ENCODE measurements at regions not wholly inside any gene's neighbourhood (a gene's known extent, or its start where the extent isn't known, plus 50 kb on each side); places are given as distances from the start of the nearest gene placed in this dataset.

DNA sequence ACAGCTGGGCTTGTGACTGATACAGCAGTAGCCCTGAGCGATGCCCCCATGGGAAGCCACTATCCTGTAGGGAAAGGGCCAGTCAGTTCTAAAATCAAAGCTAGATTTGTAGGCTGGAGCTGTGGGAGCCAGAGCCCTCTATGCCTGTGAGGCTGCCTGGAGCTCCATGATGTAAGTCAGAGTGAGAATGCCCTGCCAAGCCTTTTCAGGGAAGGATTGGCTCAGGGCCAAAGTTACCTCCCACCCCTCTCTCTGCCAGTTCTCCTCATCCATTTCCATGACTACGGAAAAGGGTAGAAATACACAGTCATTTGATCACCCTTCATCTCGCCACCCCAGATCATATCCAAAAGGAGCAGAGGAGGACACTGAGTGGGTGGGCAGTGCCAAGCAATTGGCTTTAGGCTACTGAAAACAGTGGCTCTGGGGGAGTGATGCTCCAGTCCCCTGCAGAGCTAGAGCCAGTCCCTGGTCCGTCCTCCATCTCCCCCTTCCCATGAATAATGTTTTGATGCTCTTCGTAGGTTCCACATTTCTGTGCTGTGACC is 59.5 kb upstream of the KCNA3 start:
- no peaks in the 10 kb centered on the region for H3K36me3 Mint-ChIP-seq (ENCODE audit: insufficient read depth, unreplicated experiment)
- no TSS peak for BruUV-seq (replicated peaks)
- POLR2A ChIA-PET: no interaction called here
- TF ChIP-seq, protein P1, sequence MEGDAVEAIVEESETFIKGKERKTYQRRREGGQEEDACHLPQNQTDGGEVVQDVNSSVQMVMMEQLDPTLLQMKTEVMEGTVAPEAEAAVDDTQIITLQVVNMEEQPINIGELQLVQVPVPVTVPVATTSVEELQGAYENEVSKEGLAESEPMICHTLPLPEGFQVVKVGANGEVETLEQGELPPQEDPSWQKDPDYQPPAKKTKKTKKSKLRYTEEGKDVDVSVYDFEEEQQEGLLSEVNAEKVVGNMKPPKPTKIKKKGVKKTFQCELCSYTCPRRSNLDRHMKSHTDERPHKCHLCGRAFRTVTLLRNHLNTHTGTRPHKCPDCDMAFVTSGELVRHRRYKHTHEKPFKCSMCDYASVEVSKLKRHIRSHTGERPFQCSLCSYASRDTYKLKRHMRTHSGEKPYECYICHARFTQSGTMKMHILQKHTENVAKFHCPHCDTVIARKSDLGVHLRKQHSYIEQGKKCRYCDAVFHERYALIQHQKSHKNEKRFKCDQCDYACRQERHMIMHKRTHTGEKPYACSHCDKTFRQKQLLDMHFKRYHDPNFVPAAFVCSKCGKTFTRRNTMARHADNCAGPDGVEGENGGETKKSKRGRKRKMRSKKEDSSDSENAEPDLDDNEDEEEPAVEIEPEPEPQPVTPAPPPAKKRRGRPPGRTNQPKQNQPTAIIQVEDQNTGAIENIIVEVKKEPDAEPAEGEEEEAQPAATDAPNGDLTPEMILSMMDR (IDR thresholded peaks at IDR 0.05; ENCODE audit: unreplicated experiment): no peak
- no peak overlapping the region for H3K27ac Mint-ChIP-seq (ENCODE audit: low read depth, unreplicated experiment)
- no peaks in the 10 kb centered on the region for H3K4me1 Mint-ChIP-seq (ENCODE audit: insufficient read depth, unreplicated experiment)
- CTCF ChIA-PET: interaction anchor here (1.1 to 1.4 kb wide), 2 partner anchors 31 to 32 kb away, joined by 5 read pairs; no protein-coding TSS in a partner anchor
- DNase-seq (ENCODE audit: unreplicated experiment): no peak
- no peaks in the 10 kb centered on the region for H3K9me3 Mint-ChIP-seq (ENCODE audit: unreplicated experiment)
- peaks cover 25% of the 10 kb centered on the region for H3K27me3 Mint-ChIP-seq (ENCODE audit: insufficient read depth, unreplicated experiment)
- intact Hi-C loops (cut with micrococcal nuclease): no loop called here
- no peak overlapping the region for H3K4me3 Mint-ChIP-seq (ENCODE audit: unreplicated experiment)

DNA sequence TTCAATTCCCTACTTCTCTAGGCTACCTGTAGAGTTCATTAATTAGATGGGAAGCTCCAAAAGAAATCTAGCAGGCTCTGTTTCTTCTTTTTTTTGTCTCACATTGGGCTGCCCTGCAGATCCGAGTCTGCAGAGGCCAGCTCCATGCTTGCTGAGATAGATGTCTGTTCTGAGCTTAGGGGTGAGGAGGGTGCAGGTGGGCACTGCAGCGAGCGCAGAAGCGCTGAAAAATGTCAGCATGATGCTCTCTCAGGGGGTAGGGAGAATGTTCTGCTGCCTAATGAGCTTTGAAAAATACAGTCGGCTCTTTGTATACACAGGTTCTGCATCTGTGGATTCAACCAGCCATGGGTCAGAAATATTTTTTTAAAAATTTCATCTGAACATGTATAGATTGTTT is 56.8 kb upstream of the KCNA3 start:
- Mint-ChIP-seq H3K36me3 (ENCODE audit: insufficient read depth, unreplicated experiment) (no peaks in the 10 kb centered on the region), H3K4me1 (ENCODE audit: insufficient read depth, unreplicated experiment) (no peaks in the 10 kb centered on the region), H3K4me3 (ENCODE audit: unreplicated experiment) (no peak overlapping the region), H3K27ac (ENCODE audit: low read depth, unreplicated experiment) (no peak overlapping the region), H3K27me3 (ENCODE audit: insufficient read depth, unreplicated experiment) (peaks cover 44% of the 10 kb centered on the region), H3K9me3 (ENCODE audit: unreplicated experiment) (no peaks in the 10 kb centered on the region)
- BruUV-seq (replicated peaks): no TSS peak
- intact Hi-C loops (cut with micrococcal nuclease): no loop called here
- CTCF ChIA-PET: interaction anchor here (1.1 kb wide), 1 partner anchor 24 kb away, joined by 4 read pairs; no protein-coding TSS in a partner anchor
- TF ChIP-seq, protein P1 (IDR thresholded peaks at IDR 0.05; ENCODE audit: unreplicated experiment): no peak
- POLR2A ChIA-PET: no interaction called here
- DNase-seq (ENCODE audit: unreplicated experiment): no peak

DNA sequence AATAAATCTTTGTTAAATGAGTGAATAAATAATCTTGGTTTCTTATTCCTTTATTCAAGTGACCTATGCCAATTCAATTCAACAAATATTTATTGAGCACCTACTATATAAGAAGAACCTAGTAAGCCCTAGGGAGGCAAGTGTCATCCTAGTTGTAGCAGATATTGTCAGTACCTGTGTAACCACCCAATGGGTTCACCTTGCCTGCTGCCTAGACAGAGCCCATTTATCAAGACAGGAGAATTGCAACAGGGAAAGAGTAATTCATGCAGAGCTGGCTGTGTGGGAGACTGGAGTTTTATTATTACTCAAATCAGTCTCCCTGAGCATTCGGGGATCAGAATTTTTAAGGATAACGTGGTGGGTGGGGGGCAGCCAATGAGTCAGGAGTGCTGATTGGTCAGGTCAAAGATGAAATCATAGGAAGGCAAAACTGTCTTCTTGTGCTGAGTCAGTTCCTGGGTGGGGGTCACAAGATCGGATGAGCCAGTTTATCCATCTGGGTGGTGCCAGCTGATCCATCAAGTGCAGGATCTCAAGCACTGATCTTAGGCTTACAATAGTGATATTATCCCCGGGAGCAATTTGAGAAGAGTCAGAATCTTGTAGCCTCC is 53.8 kb upstream of the KCNA3 start:
- no peak overlapping the region for H3K4me3 Mint-ChIP-seq (ENCODE audit: unreplicated experiment)
- H3K27ac Mint-ChIP-seq (ENCODE audit: low read depth, unreplicated experiment): no peak overlapping the region
- intact Hi-C loops (cut with micrococcal nuclease): no loop called here
- H3K27me3 Mint-ChIP-seq (ENCODE audit: insufficient read depth, unreplicated experiment): peaks cover 60% of the 10 kb centered on the region
- no peak for DNase-seq (ENCODE audit: unreplicated experiment)
- POLR2A ChIA-PET: no interaction called here
- no peaks in the 10 kb centered on the region for H3K36me3 Mint-ChIP-seq (ENCODE audit: insufficient read depth, unreplicated experiment)
- BruUV-seq (replicated peaks): no TSS peak
- TF ChIP-seq, protein P1 (IDR thresholded peaks at IDR 0.05; ENCODE audit: unreplicated experiment): no peak
- no peaks in the 10 kb centered on the region for H3K9me3 Mint-ChIP-seq (ENCODE audit: unreplicated experiment)
- no peaks in the 10 kb centered on the region for H3K4me1 Mint-ChIP-seq (ENCODE audit: insufficient read depth, unreplicated experiment)
- CTCF ChIA-PET: interaction anchor here (1.4 kb wide), 1 partner anchor 98 kb away, joined by 3 read pairs; no protein-coding TSS in a partner anchor

DNA sequence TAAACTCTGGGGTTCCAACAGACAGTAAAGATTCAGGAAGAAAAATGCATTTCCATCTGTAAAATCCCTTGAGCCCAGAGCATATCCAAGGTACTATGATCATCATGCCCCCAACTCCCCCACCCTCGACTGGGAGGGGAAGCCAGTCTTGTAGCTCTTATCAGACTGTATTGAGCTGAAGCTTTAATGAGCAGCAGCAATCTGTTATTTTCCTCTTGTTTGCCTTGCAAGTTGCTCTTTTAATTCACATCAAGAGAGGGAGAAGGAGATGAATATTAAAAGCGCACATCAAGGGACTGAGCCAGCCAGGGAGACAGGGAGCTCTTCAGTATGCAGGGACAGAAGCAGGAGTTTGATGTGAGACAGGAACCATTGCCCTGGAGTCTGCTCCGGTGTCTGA is 52.5 kb upstream of the KCNA3 start:
- ChIA-PET CTCF (interaction anchor here (0.5 to 1.4 kb wide), 6 partner anchors 38 to 525 kb away, joined by 3 to 5 read pairs (median 4); no protein-coding TSS in a partner anchor), POLR2A (no interaction called here)
- intact Hi-C loops (cut with micrococcal nuclease): no loop called here
- no TSS peak for BruUV-seq (replicated peaks)
- Mint-ChIP-seq H3K4me1 (ENCODE audit: insufficient read depth, unreplicated experiment) (no peaks in the 10 kb centered on the region), H3K4me3 (ENCODE audit: unreplicated experiment) (no peak overlapping the region), H3K36me3 (ENCODE audit: insufficient read depth, unreplicated experiment) (no peaks in the 10 kb centered on the region), H3K27me3 (ENCODE audit: insufficient read depth, unreplicated experiment) (peaks cover 49% of the 10 kb centered on the region), H3K9me3 (ENCODE audit: unreplicated experiment) (no peaks in the 10 kb centered on the region), H3K27ac (ENCODE audit: low read depth, unreplicated experiment) (no peak overlapping the region)
- TF ChIP-seq, protein P1 (IDR thresholded peaks at IDR 0.05; ENCODE audit: unreplicated experiment): no peak
- DNase-seq (ENCODE audit: unreplicated experiment): no peak

All from MCF 10A (cell line).